Keratinocyte (primary cell): ENCODE measurements at regions not wholly inside any gene's neighbourhood (a gene's known extent, or its start where the extent isn't known, plus 50 kb on each side); places are given as distances from the start of the nearest gene placed in this dataset.

ENCODE experiments used
- EZH2 ChIP-seq: IDR thresholded peaks from one replicate; pipeline ENCODE4 v1.6.1; 2012; ENCODE audit warnings: inconsistent platforms, mild to moderate bottlenecking, low read length, moderate library complexity
- TF ChIP-seq, protein P1 (sequence below), 3 experiments: IDR thresholded peaks in 1 of 3; conservative IDR thresholded peaks in 1 of 3; optimal IDR thresholded peaks in 1 of 3; 2 replicates in 2 of 3; 3 replicates in 1 of 3; pipeline versions ENCODE3 to v1.5.1; 2011; ENCODE audit warnings: low read length in 3 of 3, mild to moderate bottlenecking in 3 of 3, moderate library complexity in 2 of 3, control low read depth in 1 of 3, inconsistent platforms in 1 of 3; ENCODE audit not compliant: insufficient read depth in 2 of 3; ENCODE audit errors: extremely low read depth in 1 of 3

GRCh38 chr15:57832183-57832582 lies 125.7 kb downstream of the POLR2M start:
- TF ChIP-seq, protein P1, sequence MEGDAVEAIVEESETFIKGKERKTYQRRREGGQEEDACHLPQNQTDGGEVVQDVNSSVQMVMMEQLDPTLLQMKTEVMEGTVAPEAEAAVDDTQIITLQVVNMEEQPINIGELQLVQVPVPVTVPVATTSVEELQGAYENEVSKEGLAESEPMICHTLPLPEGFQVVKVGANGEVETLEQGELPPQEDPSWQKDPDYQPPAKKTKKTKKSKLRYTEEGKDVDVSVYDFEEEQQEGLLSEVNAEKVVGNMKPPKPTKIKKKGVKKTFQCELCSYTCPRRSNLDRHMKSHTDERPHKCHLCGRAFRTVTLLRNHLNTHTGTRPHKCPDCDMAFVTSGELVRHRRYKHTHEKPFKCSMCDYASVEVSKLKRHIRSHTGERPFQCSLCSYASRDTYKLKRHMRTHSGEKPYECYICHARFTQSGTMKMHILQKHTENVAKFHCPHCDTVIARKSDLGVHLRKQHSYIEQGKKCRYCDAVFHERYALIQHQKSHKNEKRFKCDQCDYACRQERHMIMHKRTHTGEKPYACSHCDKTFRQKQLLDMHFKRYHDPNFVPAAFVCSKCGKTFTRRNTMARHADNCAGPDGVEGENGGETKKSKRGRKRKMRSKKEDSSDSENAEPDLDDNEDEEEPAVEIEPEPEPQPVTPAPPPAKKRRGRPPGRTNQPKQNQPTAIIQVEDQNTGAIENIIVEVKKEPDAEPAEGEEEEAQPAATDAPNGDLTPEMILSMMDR (optimal IDR thresholded peaks at IDR 0.05 in 1 of 3, IDR thresholded peaks at IDR 0.05 in 1 of 3, conservative IDR thresholded peaks at IDR 0.05 in 1 of 3; ENCODE audit: extremely low read depth in 1 of 3, insufficient read depth in 2 of 3, low read length in 3 of 3), result no peak
- TF ChIP-seq EZH2, result no peak
